Fibroblast of lung (primary cell): ENCODE measurements at regions not wholly inside any gene's neighbourhood (a gene's known extent, or its start where the extent isn't known, plus 50 kb on each side); places are given as distances from the start of the nearest gene placed in this dataset.

ENCODE experiments used
- DNase-seq, 2 donors: peaks; one replicate each; pipeline versions ENCODE4 v3.0.0 to v3.0.0-alpha.2; 2010; ENCODE audit warnings: low read depth in 2 of 2
- H2AFZ ChIP-seq: 2 replicates; pipeline ENCODE4 v1.5.1; 2012; ENCODE audit warnings: low read length, control low read depth, inconsistent platforms
- H3K27ac ChIP-seq: 2 replicates; pipeline ENCODE4 v1.5.1; 2011; ENCODE audit warnings: low read length, control low read depth; ENCODE audit not compliant: insufficient read depth
- H3K27me3 ChIP-seq: 2 replicates; pipeline ENCODE4 v1.5.1; 2011; ENCODE audit warnings: mild to moderate bottlenecking, low read length; ENCODE audit not compliant: control insufficient read depth, insufficient read depth
- H3K36me3 ChIP-seq: 2 replicates; pipeline ENCODE4 v1.5.1; 2011; ENCODE audit warnings: low read length; ENCODE audit not compliant: control insufficient read depth, insufficient read depth
- H3K4me1 ChIP-seq: 2 replicates; pipeline ENCODE4 v1.5.1; 2011; ENCODE audit warnings: low read length; ENCODE audit not compliant: control insufficient read depth, insufficient read depth; ENCODE audit errors: extremely low read depth
- H3K4me2 ChIP-seq: 2 replicates; pipeline ENCODE4 v1.5.1; 2011; ENCODE audit warnings: low read length, control low read depth; ENCODE audit not compliant: insufficient read depth; ENCODE audit errors: extremely low read depth
- H3K4me3 ChIP-seq, 4 experiments: fragments of 200-600 bp in 1 of 4; sonication (generic) in 1 of 4; replicated peaks in 1 of 4; 2 replicates each; pipeline ENCODE4 v1.5.1; 2011 to 2016; ENCODE audit warnings: low read length in 4 of 4, low read depth in 3 of 4, mild to moderate bottlenecking in 3 of 4, control low read depth in 2 of 4, inconsistent platforms in 1 of 4, mixed read lengths in 1 of 4; ENCODE audit not compliant: insufficient read depth in 1 of 4; ENCODE audit errors: control extremely low read depth in 1 of 4
- H3K79me2 ChIP-seq: 2 replicates; pipeline ENCODE4 v1.5.1; 2012; ENCODE audit warnings: mild to moderate bottlenecking, low read length, inconsistent platforms; ENCODE audit not compliant: control insufficient read depth, insufficient read depth
- H3K9ac ChIP-seq: 2 replicates; pipeline ENCODE4 v1.5.1; 2011; ENCODE audit warnings: mild to moderate bottlenecking, low read length, control low read depth; ENCODE audit not compliant: insufficient read depth
- H3K9me3 ChIP-seq: 2 replicates; pipeline ENCODE4 v1.5.1; 2012; ENCODE audit warnings: low read depth, low read length; ENCODE audit not compliant: control insufficient read depth, insufficient read depth
- H4K20me1 ChIP-seq: 2 replicates; pipeline ENCODE4 v1.5.1; 2011; ENCODE audit warnings: low read length; ENCODE audit not compliant: control insufficient read depth, insufficient read depth; ENCODE audit errors: extremely low read depth
- CTCF ChIP-seq, 2 donors: IDR thresholded peaks in 1 of 2; conservative IDR thresholded peaks in 1 of 2; 1 replicate in 1 of 2; 2 replicates in 1 of 2; pipeline ENCODE4 v1.5.1; 2011 to 2012; ENCODE audit warnings: low read length in 2 of 2, control low read depth in 1 of 2, inconsistent platforms in 1 of 2, low read depth in 1 of 2, mild to moderate bottlenecking in 1 of 2
- EZH2 ChIP-seq: IDR thresholded peaks from 2 replicates; pipeline ENCODE4 v1.5.1; 2012; ENCODE audit warnings: low read length, control low read depth, mild to moderate bottlenecking; ENCODE audit errors: missing control alignments

GRCh38 chr5:84791138-84791537, 406.5 kb upstream of the EDIL3 start:
- no peak overlapping the region for H2AFZ ChIP-seq
- H3K27ac ChIP-seq = no peak overlapping the region
- no peak overlapping the region for H3K9ac ChIP-seq
- no peaks in the 10 kb centered on the region for H3K36me3 ChIP-seq
- no peaks in the 10 kb centered on the region for H3K9me3 ChIP-seq
- no peak for DNase-seq
- no peaks in the 10 kb centered on the region for H3K79me2 ChIP-seq
- no peaks in the 10 kb centered on the region for H3K27me3 ChIP-seq
- no peak overlapping the region for H3K4me3 ChIP-seq
- H3K4me2 ChIP-seq = no peak overlapping the region
- no peaks in the 10 kb centered on the region for H3K4me1 ChIP-seq
- no peaks in the 10 kb centered on the region for H4K20me1 ChIP-seq
- TF ChIP-seq EZH2 = no peak
- no peak for TF ChIP-seq CTCF (conservative IDR thresholded peaks at IDR 0.05 in 1 of 2, IDR thresholded peaks at IDR 0.05 in 1 of 2; ENCODE audit: low read depth in 1 of 2, low read length in 2 of 2)

- no peak for DNase-seq
- Histone ChIP-seq H3K27ac (no peak overlapping the region), H3K9me3 (no peaks in the 10 kb centered on the region), H3K4me1 (no peaks in the 10 kb centered on the region), H3K79me2 (no peaks in the 10 kb centered on the region), H4K20me1 (no peaks in the 10 kb centered on the region), H3K4me2 (no peak overlapping the region), H3K9ac (no peak overlapping the region), H3K4me3 (no peak overlapping the region), H3K36me3 (no peaks in the 10 kb centered on the region), H2AFZ (no peak overlapping the region), H3K27me3 (no peaks in the 10 kb centered on the region)
- no peak for TF ChIP-seq EZH2
- no peak for TF ChIP-seq CTCF (conservative IDR thresholded peaks at IDR 0.05 in 1 of 2, IDR thresholded peaks at IDR 0.05 in 1 of 2; ENCODE audit: low read depth in 1 of 2, low read length in 2 of 2)
Observed at GRCh38 chr5:84790406-84790805, 405.7 kb upstream of the EDIL3 start.

GRCh38 chr5:84783003-84783402, 398.3 kb upstream of the EDIL3 start:
- no peaks in the 10 kb centered on the region for H3K36me3 ChIP-seq
- H3K4me3 ChIP-seq = no peak overlapping the region
- TF ChIP-seq CTCF (conservative IDR thresholded peaks at IDR 0.05 in 1 of 2, IDR thresholded peaks at IDR 0.05 in 1 of 2; ENCODE audit: low read depth in 1 of 2, low read length in 2 of 2) = no peak
- TF ChIP-seq EZH2 = no peak
- H3K27ac ChIP-seq = no peak overlapping the region
- H3K79me2 ChIP-seq = no peaks in the 10 kb centered on the region
- no peak overlapping the region for H3K9ac ChIP-seq
- no peak for DNase-seq
- H3K4me1 ChIP-seq = no peaks in the 10 kb centered on the region
- H4K20me1 ChIP-seq = no peaks in the 10 kb centered on the region
- H2AFZ ChIP-seq = no peak overlapping the region
- H3K27me3 ChIP-seq = no peaks in the 10 kb centered on the region
- H3K4me2 ChIP-seq = no peak overlapping the region
- no peaks in the 10 kb centered on the region for H3K9me3 ChIP-seq
